ENCODE measurements at regions not wholly inside any gene's neighbourhood (a gene's known extent, or its start where the extent isn't known, plus 50 kb on each side); places are given as distances from the start of the nearest gene placed in this dataset.

GRCh38 chr2:41750829-41751228 lies 297.0 kb upstream of the PKDCC start:
- FAIRE-seq (no peak), DNase-seq (ENCODE audit: low spot score) (no peak)

DNA sequence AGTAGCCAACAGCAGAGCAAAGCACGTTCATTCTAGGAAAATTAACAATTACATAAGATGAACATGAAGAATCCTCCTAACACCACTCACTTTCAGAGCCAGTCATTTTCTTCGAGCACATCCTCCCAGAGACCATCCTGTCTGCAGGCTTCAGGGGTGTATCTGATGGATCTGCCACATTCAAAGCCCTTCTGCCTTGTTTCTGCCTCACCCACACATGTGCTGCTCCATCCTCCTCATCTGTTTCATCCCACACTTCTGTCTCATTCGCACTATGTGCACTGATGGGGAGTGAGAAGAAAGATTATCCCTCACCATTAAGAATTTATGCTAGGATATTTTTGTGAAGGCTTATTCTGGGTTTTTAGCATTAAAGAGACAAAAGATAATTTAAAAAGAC lies 287.9 kb upstream of the PKDCC start:
- FAIRE-seq, result no peak
- DNase-seq (ENCODE audit: low spot score), result no peak

GRCh38 chr2:41763141-41763540 lies 284.7 kb upstream of the PKDCC start:
- DNase-seq (ENCODE audit: low spot score), result no peak

GRCh38 chr2:41764131-41764530 lies 283.7 kb upstream of the PKDCC start:
- DNase-seq (ENCODE audit: low spot score) (no peak), FAIRE-seq (no peak)

More at GRCh38 chr2:41763141-41763540, 284.7 kb upstream of the PKDCC start:
- no peak for FAIRE-seq

- no peak for FAIRE-seq
- DNase-seq (ENCODE audit: low spot score), result no peak
Observed at GRCh38 chr2:41764919-41765318, 282.9 kb upstream of the PKDCC start.

- DNase-seq (ENCODE audit: low spot score) (no peak), FAIRE-seq (no peak)
Observed at GRCh38 chr2:41768310-41768709, 279.5 kb upstream of the PKDCC start.

DNA sequence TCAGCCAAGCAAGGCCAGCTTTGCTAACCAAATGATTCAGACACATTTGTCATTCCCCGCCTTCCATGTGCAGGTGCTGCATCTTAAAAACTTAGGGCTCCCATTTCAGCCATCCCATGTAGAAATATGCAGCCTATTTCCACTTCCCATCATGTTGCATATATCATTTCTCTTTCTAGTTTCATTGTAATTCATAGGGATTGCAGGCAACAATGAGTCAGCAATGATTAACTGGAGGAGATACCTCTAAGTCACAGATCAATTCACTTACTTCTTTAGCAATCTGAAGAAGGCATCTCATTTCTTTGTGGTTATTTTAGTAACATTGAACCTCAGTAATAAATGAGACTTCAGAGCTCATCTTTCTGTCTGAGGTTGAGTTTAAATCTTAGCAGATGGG lies 276.1 kb upstream of the PKDCC start:
- DNase-seq (ENCODE audit: low spot score), result no peak
- no peak for FAIRE-seq

- DNase-seq (ENCODE audit: low spot score) (no peak), FAIRE-seq (no peak)
Observed at GRCh38 chr2:41772697-41773096, 275.1 kb upstream of the PKDCC start.

- DNase-seq (ENCODE audit: low spot score) (no peak), FAIRE-seq (no peak)
Observed at GRCh38 chr2:41774011-41774605, 273.7 kb upstream of the PKDCC start.

DNA sequence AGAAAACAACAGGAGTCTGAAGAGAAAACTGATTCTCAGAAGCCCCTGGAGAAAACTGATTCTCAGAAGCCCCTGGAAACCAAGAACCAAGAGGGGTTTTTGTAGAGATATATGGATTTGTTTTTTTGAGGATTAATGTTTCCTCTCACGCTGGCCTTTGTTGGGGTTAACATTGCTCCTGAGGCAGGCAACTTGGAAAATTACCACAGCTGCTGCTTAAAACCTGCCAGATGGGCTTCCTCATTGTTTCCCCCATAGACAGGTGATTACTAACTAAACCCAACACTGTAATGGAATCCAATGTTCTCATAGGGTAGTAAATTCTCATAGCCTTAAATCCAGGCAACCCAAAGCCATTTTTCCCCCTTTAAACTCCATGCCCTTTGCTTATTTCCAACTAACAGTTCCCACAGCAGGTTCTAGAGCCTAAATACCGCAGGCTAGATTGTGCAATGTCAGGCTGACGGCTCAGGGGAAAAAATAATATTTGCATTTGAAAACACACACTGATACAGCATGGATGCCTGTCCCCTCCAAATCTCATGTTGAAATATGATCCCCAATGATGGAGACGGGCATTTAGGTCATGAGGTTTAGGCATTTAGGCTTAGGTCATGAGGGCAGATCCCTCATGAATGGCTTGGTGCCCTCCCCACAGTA lies 272.3 kb upstream of the PKDCC start:
- FAIRE-seq (no peak), DNase-seq (ENCODE audit: low spot score) (no peak)

DNA sequence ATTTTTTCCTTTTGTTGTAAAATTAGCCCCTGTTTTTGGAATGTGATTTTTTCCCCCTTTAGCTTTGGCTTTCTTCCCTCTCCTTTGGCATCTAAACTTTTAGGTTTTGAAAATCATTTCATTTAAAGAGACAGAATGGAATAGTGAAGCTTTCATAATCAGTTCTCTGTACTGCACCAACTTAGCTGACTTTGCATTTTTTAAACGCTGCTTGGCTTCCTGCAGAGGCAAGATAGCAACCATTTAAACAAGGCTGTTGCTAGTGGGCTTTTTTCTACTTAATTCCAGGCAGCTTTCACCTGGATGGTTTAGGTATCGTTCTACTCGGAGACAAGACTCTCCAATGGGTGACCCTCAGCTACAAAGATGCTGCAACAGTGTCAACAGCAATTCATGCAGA lies 267.9 kb upstream of the PKDCC start:
- no peak for FAIRE-seq
- DNase-seq (ENCODE audit: low spot score), result no peak

GRCh38 chr2:41782306-41783158 lies 265.3 kb upstream of the PKDCC start:
- FAIRE-seq, result peak; percentile 83

GRCh38 chr2:41784496-41784895 lies 263.3 kb upstream of the PKDCC start:
- FAIRE-seq, result no peak

More at GRCh38 chr2:41782306-41783158, 265.3 kb upstream of the PKDCC start:
- peak; percentile 23 for DNase-seq (ENCODE audit: low spot score)

DNA sequence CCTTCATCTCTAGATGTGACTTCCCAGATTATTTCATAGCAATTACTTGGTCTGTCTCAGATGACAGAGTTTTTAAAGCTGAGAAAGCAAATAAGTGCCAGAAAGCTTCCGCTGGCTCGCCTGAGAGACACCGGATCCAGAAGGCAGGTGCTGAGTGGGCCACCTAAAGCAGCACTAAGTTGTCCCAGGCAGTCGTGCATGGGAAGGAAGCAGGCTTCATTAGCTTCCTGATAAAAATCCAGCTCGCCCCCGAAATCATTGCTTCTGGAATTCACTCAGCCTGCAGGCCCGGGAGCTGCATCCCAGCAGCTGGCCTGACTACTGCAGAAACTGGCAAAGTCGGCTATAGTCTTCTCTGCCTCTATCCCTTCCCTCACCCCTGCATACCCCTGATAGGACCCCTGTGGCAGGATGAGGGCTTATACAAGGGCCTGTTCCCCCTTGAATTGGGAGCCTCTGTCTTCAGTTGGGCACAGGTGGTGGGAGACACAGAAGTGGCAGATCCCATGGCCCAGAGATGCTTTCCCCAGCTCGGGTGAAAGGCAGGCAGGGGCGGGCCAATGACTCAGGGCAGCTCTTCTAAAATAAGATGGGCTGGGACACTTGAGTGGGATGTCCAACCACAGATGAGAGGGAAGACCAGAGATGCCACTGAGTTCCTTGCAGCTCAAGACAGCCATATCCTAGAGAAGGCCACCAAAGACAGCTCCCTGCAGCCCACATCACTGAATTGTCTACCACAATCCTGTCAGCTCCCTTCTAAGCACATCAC lies 262.4 kb upstream of the PKDCC start:
- no peak for DNase-seq (ENCODE audit: low spot score)
- FAIRE-seq, result no peak

More at GRCh38 chr2:41784496-41784895, 263.3 kb upstream of the PKDCC start:
- DNase-seq (ENCODE audit: low spot score), result no peak

GRCh38 chr2:41791523-41791922 lies 256.3 kb upstream of the PKDCC start:
- no peak for FAIRE-seq
- DNase-seq (ENCODE audit: low spot score), result no peak

GRCh38 chr2:41803361-41803760 lies 244.5 kb upstream of the PKDCC start:
- no peak for DNase-seq (ENCODE audit: low spot score)
- FAIRE-seq, result no peak

DNA sequence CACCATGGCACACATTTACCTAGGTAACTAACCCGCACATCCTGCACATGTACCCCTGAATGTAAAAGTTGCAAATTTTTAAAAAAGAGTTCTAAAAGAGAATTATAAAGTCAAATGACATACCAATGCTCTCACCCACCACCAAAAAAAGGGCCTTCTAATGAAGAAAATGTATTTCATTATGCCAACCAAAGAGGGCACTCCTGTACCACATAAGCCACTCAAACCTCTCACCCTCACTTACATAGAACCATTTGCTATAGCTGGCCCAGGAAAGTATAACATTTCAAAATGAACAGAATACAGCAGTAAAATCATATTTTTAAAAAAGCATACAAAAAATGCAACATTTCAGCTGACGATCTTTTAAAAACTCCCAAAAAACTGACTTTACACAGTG lies 241.5 kb upstream of the PKDCC start:
- FAIRE-seq (no peak), DNase-seq (ENCODE audit: low spot score) (no peak)

- no peak for FAIRE-seq
- no peak for DNase-seq (ENCODE audit: low spot score)
Observed at GRCh38 chr2:41821167-41821566, 226.7 kb upstream of the PKDCC start.

GRCh38 chr2:41826921-41827320 lies 220.9 kb upstream of the PKDCC start:
- DNase-seq (ENCODE audit: low spot score), result no peak
- FAIRE-seq, result no peak

- FAIRE-seq (no peak), DNase-seq (ENCODE audit: low spot score) (no peak)
Observed at GRCh38 chr2:41827354-41827971, 220.4 kb upstream of the PKDCC start.

GRCh38 chr2:41828052-41828643 lies 219.7 kb upstream of the PKDCC start:
- DNase-seq (ENCODE audit: low spot score) (peak; percentile 63), FAIRE-seq (peak; percentile 96)
